H1 (cell line): ENCODE measurements at regions not wholly inside any gene's neighbourhood (a gene's known extent, or its start where the extent isn't known, plus 50 kb on each side); places are given as distances from the start of the nearest gene placed in this dataset.

ENCODE experiments used
- CTCF ChIA-PET: fragments of 300-600 bp; sonication (Branson Sonifier 250); formaldehyde crosslinking; loops from one replicate; lab custom pipeline; 2021; ENCODE audit not compliant: partially characterized antibody; lab: Charles Lee
- POLR2A ChIA-PET: fragments of 300-600 bp; sonication (Branson Sonifier 250); formaldehyde crosslinking; loops from one replicate; lab custom pipeline; 2021; ENCODE audit warnings: inconsistent platforms; ENCODE audit not compliant: partially characterized antibody; lab: Charles Lee
- DNase-seq, 2 experiments: peaks; one replicate each; pipeline versions ENCODE4 v3.0.0 to v3.0.0-alpha.2; 2010 to 2022; ENCODE audit warnings: low spot score in 2 of 2, low read depth in 1 of 2, mixed read lengths in 1 of 2
- FAIRE-seq: peaks from 2 replicates; lab custom pipeline; 2011; peaks lifted over from hg19 to GRCh38; lab: Jason Lieb, UNC
- H2AFZ ChIP-seq: 2 replicates; pipeline ENCODE4 v1.8.1; 2012; ENCODE audit warnings: low read length, inconsistent platforms
- H2AK5ac ChIP-seq: 2 replicates; pipeline ENCODE4 v1.6.1; 2013; ENCODE audit warnings: low read depth, low read length
- H2BK120ac ChIP-seq: replicated peaks from 2 replicates; pipeline ENCODE3; 2013; ENCODE audit warnings: low read depth, low read length, inconsistent platforms
- H2BK12ac ChIP-seq: 2 replicates; pipeline ENCODE4 v1.6.1; 2013; ENCODE audit warnings: low read depth, low read length
- H2BK15ac ChIP-seq: 2 replicates; pipeline ENCODE4 v1.6.1; 2013; ENCODE audit warnings: low read length
- H2BK20ac ChIP-seq: 2 replicates; pipeline ENCODE4 v1.6.1; 2013; ENCODE audit warnings: low read length
- H2BK5ac ChIP-seq: 2 replicates; pipeline ENCODE4 v1.6.1; 2013; ENCODE audit warnings: low read depth, low read length
- H3K14ac ChIP-seq: 2 replicates; pipeline ENCODE4 v1.6.1; 2013; ENCODE audit warnings: inconsistent platforms; ENCODE audit not compliant: insufficient read length
- H3K18ac ChIP-seq: 2 replicates; pipeline ENCODE4 v1.6.1; 2013; ENCODE audit warnings: low read length; ENCODE audit errors: extremely low read depth
- H3K23ac ChIP-seq: 2 replicates; pipeline ENCODE4 v1.6.1; 2013; ENCODE audit warnings: inconsistent platforms; ENCODE audit not compliant: insufficient read length
- H3K23me2 ChIP-seq: 2 replicates; pipeline ENCODE4 v1.6.1; 2013; ENCODE audit warnings: low read depth, low read length
- H3K27ac ChIP-seq: 2 replicates; pipeline ENCODE4 v1.6.1; 2011; ENCODE audit warnings: low read depth, low read length, inconsistent platforms
- H3K27me3 ChIP-seq, 4 experiments: replicated peaks in 1 of 4; 1 replicate in 1 of 4; 2 replicates in 3 of 4; pipeline versions ENCODE4 v1.6.1 to v1.8.1; 2011 to 2013; ENCODE audit warnings: low read length in 3 of 4, mild to moderate bottlenecking in 3 of 4, inconsistent platforms in 2 of 4, mixed read lengths in 2 of 4, moderate library complexity in 1 of 4; ENCODE audit not compliant: control insufficient read depth in 3 of 4, insufficient read depth in 3 of 4; ENCODE audit errors: extremely low read depth in 1 of 4
- H3K36me3 ChIP-seq, 4 experiments: 2 replicates each; pipeline versions ENCODE4 v1.6.1 to v1.8.1; 2011 to 2013; ENCODE audit warnings: mild to moderate bottlenecking in 4 of 4, low read length in 3 of 4, moderate library complexity in 2 of 4, control low read depth in 1 of 4, inconsistent platforms in 1 of 4; ENCODE audit not compliant: insufficient read depth in 4 of 4, control insufficient read depth in 2 of 4
- H3K4ac ChIP-seq: replicated peaks from 2 replicates; pipeline ENCODE3; 2013; ENCODE audit warnings: low read length, low read depth, mixed read lengths, inconsistent platforms; ENCODE audit not compliant: insufficient read length
- H3K4me1 ChIP-seq, 4 experiments: replicated peaks in 1 of 4; 1 replicate in 1 of 4; 2 replicates in 3 of 4; pipeline versions ENCODE4 v1.6.1 to v1.8.1; 2011 to 2013; ENCODE audit warnings: low read length in 3 of 4, inconsistent platforms in 2 of 4, mixed read lengths in 1 of 4; ENCODE audit not compliant: insufficient read depth in 4 of 4, control insufficient read depth in 3 of 4
- H3K4me2 ChIP-seq, 2 experiments: 2 replicates each; pipeline versions ENCODE4 v1.6.1 to v1.8.1; 2011 to 2013; ENCODE audit warnings: low read depth in 2 of 2, low read length in 2 of 2, control low read depth in 1 of 2, inconsistent platforms in 1 of 2, mild to moderate bottlenecking in 1 of 2; ENCODE audit not compliant: insufficient read depth in 1 of 2
- H3K4me3 ChIP-seq, 4 experiments: fragments of 200-600, 300-600 bp in 1 of 4; sonication (generic), shearing (Covaris generic), sonication (Bioruptor Twin) in 1 of 4; 2 replicates each; pipeline versions ENCODE4 v1.5.1 to v1.8.1; 2011 to 2016; ENCODE audit warnings: low read length in 4 of 4, low read depth in 3 of 4, control low read depth in 2 of 4, inconsistent platforms in 2 of 4, mild to moderate bottlenecking in 2 of 4, mixed read lengths in 1 of 4, moderate library complexity in 1 of 4; ENCODE audit not compliant: insufficient read depth in 2 of 4; ENCODE audit errors: extremely low read depth in 1 of 4
- H3K56ac ChIP-seq: replicated peaks from 2 replicates; pipeline ENCODE3; 2013; ENCODE audit warnings: low read depth, mild to moderate bottlenecking, mixed read lengths, low read length, inconsistent platforms; ENCODE audit not compliant: insufficient read length
- H3K79me1 ChIP-seq: 2 replicates; pipeline ENCODE4 v1.6.1; 2013; ENCODE audit warnings: low read depth, low read length, control low read depth
- H3K79me2 ChIP-seq, 2 experiments: 2 replicates each; pipeline versions ENCODE4 v1.6.1 to v1.8.1; 2012 to 2013; ENCODE audit warnings: low read length in 2 of 2, mild to moderate bottlenecking in 2 of 2, inconsistent platforms in 1 of 2; ENCODE audit not compliant: insufficient read depth in 2 of 2, control insufficient read depth in 1 of 2
- H3K9ac ChIP-seq, 4 experiments: replicated peaks in 1 of 4; 1 replicate in 1 of 4; 2 replicates in 3 of 4; pipeline versions ENCODE4 v1.6.1 to v1.8.1; 2011 to 2013; ENCODE audit warnings: low read depth in 3 of 4, low read length in 3 of 4, control low read depth in 2 of 4, mild to moderate bottlenecking in 2 of 4, moderate library complexity in 2 of 4, inconsistent platforms in 1 of 4; ENCODE audit errors: extremely low read depth in 1 of 4
- H3K9me3 ChIP-seq, 2 experiments: 2 replicates each; pipeline versions ENCODE4 v1.6.1 to v1.8.1; 2012 to 2013; ENCODE audit warnings: mild to moderate bottlenecking in 2 of 2, moderate library complexity in 2 of 2, control low read depth in 1 of 2, inconsistent platforms in 1 of 2, low read depth in 1 of 2, low read length in 1 of 2, mixed read lengths in 1 of 2; ENCODE audit not compliant: insufficient read depth in 2 of 2
- H4K20me1 ChIP-seq, 2 experiments: replicated peaks in 1 of 2; 2 replicates each; pipeline versions ENCODE3 to v1.8.1; 2011 to 2013; ENCODE audit warnings: inconsistent platforms in 2 of 2, low read length in 2 of 2, mild to moderate bottlenecking in 1 of 2; ENCODE audit not compliant: insufficient read depth in 2 of 2, control insufficient read depth in 1 of 2
- H4K5ac ChIP-seq: 2 replicates; pipeline ENCODE4 v1.6.1; 2013; ENCODE audit warnings: low read length, low read depth, mixed read lengths, inconsistent platforms; ENCODE audit not compliant: insufficient read length
- H4K8ac ChIP-seq: 2 replicates; pipeline ENCODE4 v1.8.0; 2013; ENCODE audit warnings: mild to moderate bottlenecking, moderate library complexity, low read length, inconsistent platforms; ENCODE audit not compliant: insufficient read depth; ENCODE audit errors: extremely low read depth
- H4K91ac ChIP-seq: replicated peaks from 2 replicates; pipeline ENCODE3; 2013; ENCODE audit warnings: low read length, mixed read lengths, inconsistent platforms; ENCODE audit not compliant: insufficient read length
- SIX5 ChIP-seq: IDR thresholded peaks from 2 replicates; pipeline ENCODE4 v1.6.1; 2011; ENCODE audit warnings: mild to moderate bottlenecking, low read depth, low read length
- WGBS, 2 experiments: shearing (Covaris generic) in 1 of 2; methylation state at CpG; one replicate each; pipeline versions ENCODE4 v1.1.6 to v1.1.7; 2013 to 2015; ENCODE audit warnings: low lambda C conversion rate in 2 of 2, mixed read lengths in 2 of 2, inconsistent platforms in 1 of 2, low coverage in 1 of 2, missing lambda C conversion rate in 1 of 2; ENCODE audit not compliant: insufficient replicate concordance in 2 of 2, insufficient coverage in 1 of 2, insufficient read length in 1 of 2; ENCODE audit errors: extremely low coverage in 1 of 2, missing lambda C conversion rate in 1 of 2; 5-methylcytosine and 5-hydroxymethylcytosine counted together

DNA sequence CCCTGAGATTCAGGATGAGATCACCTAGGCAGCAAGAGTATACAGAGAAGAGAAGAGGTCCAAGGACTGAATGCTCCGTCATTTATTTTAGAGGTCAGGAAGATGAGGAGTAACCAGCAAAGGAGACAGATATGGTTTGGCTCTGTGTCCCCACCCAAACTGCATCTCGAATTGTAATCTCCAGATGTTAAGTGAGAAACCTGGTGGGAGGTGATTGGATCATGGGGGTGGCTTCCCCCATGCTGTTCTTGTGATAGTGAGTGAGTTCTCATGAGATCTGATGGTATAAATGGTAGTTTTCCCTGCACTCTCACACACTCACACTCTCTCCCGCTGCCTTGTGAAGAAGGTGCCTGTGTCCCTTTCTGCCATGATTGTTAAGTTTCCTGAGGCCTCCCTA, 60.8 kb downstream of the MID1IP1 start:
- Histone ChIP-seq H3K36me3 (no peaks in the 10 kb centered on the region), H3K56ac (no peak overlapping the region), H3K9me3 (no peaks in the 10 kb centered on the region), H4K91ac (no peak overlapping the region), H3K18ac (no peak overlapping the region), H2BK20ac (no peak overlapping the region), H3K4me1 (peaks cover 0 to 4% (median 0%) of the 10 kb centered on the region in 4 experiments; a peak in 1 of 7 replicates), H3K23ac (no peak overlapping the region), H2BK5ac (no peak overlapping the region), H3K14ac (no peak overlapping the region), H3K27ac (no peak overlapping the region), H3K27me3 (no peaks in the 10 kb centered on the region), H3K4ac (no peak overlapping the region), H4K5ac (no peak overlapping the region), H3K4me3 (no peak overlapping the region), H2AFZ (no peak overlapping the region), H2BK15ac (no peak overlapping the region), H2AK5ac (no peak overlapping the region), H3K4me2 (no peak overlapping the region), H4K20me1 (no peaks in the 10 kb centered on the region), H3K23me2 (no peaks in the 10 kb centered on the region), H2BK12ac (no peak overlapping the region), H2BK120ac (no peak overlapping the region), H3K9ac (no peak overlapping the region), H3K79me1 (no peaks in the 10 kb centered on the region), H4K8ac (no peak overlapping the region), H3K79me2 (no peaks in the 10 kb centered on the region)
- ChIA-PET CTCF (no interaction called here), POLR2A (no interaction called here)
- DNase-seq (no peak), FAIRE-seq (no peak)
- 92% methylated on average over 2 of the region's 3 CpGs; no CpG with 5 or more reads in 1 of the 2 experiments for WGBS, 2 experiments
- TF ChIP-seq SIX5, result no peak
